ENCODE measurements at regions not wholly inside any gene's neighbourhood (a gene's known extent, or its start where the extent isn't known, plus 50 kb on each side); places are given as distances from the start of the nearest gene placed in this dataset.

DNA sequence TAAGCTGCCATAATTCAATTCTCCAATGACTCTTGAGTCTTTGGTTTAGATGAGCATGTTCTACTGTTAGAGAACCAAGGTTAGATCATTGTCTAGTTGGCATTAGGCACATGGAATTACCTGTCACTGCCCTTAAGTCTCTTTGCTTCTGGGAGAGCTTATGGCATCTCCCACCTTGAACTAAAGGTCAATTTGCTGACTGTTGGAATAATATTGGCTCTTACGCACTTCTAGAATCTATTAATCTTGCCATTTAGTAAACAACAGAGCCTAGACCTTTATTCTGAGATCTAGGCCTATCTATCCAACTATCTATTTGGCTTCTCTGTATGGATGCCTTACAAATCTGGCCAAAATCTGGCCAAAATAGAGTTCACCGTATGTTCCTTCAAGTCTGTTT is 232.0 kb downstream of the STK31 start:
- DNase-seq (ENCODE audit: low read depth, low spot score): no peak
- TF ChIP-seq, protein P1, sequence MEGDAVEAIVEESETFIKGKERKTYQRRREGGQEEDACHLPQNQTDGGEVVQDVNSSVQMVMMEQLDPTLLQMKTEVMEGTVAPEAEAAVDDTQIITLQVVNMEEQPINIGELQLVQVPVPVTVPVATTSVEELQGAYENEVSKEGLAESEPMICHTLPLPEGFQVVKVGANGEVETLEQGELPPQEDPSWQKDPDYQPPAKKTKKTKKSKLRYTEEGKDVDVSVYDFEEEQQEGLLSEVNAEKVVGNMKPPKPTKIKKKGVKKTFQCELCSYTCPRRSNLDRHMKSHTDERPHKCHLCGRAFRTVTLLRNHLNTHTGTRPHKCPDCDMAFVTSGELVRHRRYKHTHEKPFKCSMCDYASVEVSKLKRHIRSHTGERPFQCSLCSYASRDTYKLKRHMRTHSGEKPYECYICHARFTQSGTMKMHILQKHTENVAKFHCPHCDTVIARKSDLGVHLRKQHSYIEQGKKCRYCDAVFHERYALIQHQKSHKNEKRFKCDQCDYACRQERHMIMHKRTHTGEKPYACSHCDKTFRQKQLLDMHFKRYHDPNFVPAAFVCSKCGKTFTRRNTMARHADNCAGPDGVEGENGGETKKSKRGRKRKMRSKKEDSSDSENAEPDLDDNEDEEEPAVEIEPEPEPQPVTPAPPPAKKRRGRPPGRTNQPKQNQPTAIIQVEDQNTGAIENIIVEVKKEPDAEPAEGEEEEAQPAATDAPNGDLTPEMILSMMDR (IDR thresholded peaks at IDR 0.05; ENCODE audit: low read depth, low read length): no peak
- in situ Hi-C loops (cut with HindIII; ENCODE audit: low sequenced_read_pairs): no loop called here

DNA sequence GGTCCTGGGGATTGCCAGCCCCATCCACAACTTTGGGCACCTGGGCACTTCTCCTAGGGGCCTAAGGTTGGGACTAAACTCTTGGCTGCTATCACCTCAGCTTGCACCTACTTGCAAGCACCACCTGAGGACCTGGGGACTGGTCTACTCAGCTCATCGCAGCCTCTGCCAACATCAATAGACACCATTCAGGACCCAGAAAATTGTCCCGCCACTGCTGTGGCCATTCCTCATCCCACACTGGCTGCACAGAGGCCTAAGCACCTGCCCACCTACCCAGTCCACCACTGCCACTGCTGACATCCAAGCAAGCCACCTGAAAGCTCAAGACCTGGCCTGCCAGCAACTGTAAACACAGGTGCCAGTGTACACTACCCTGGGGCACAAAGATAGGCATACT is 234.1 kb downstream of the STK31 start:
- no peak for DNase-seq (ENCODE audit: low read depth, low spot score)
- H3K4me3 ChIP-seq (ENCODE audit: low read depth, low read length): no peak overlapping the region
- in situ Hi-C loops (cut with HindIII; ENCODE audit: low sequenced_read_pairs): no loop called here
- TF ChIP-seq, protein P1 (IDR thresholded peaks at IDR 0.05; ENCODE audit: low read depth, low read length): no peak

More for the DNA sequence above, 232.0 kb downstream of the STK31 start:
- no peak overlapping the region for H3K4me3 ChIP-seq (ENCODE audit: low read depth, low read length)

DNA sequence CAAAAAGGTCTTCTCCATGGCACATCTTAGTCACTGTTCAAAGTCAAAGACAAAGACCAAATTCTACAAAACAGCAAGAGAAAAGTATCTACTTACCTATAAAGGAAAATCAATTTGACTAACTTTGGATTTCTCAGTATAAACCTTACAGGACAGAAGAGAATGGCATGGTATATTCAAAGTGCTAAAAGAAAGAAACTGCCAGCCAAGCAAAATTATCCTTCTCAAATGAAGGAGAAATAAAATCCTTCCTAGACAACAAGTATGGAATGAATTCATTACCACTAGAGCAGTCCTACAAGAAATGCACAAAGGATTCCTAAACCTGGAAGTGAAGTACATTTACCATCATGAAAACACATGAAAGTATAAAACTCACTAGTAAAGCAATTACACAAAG is 235.5 kb downstream of the STK31 start:
- TF ChIP-seq, protein P1 (IDR thresholded peaks at IDR 0.05; ENCODE audit: low read depth, low read length): no peak
- no peak for DNase-seq (ENCODE audit: low read depth, low spot score)
- no peak overlapping the region for H3K4me3 ChIP-seq (ENCODE audit: low read depth, low read length)
- in situ Hi-C loops (cut with HindIII; ENCODE audit: low sequenced_read_pairs): no loop called here

DNA sequence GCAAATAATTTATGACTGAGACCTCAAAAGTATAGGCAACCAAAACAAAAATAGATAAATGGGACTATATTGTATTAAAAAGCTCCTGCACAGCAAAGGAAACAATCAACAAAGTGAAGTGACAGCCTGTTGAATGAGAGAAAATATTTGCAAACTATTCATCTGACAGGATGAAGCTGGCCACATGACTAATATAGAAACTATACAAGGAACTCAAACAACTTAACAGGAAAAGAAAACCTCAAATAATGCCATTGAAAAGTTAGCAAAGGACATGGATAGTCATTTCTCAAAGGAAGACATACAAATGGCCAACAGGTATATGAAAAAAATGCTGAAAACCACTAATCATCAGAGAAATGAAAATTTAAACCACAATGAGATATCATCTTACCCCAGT is 245.1 kb downstream of the STK31 start:
- in situ Hi-C loops (cut with HindIII; ENCODE audit: low sequenced_read_pairs): no loop called here
- H3K4me3 ChIP-seq (ENCODE audit: low read depth, low read length): no peak overlapping the region
- TF ChIP-seq, protein P1 (IDR thresholded peaks at IDR 0.05; ENCODE audit: low read depth, low read length): no peak
- DNase-seq (ENCODE audit: low read depth, low spot score): peak; percentile 3

DNA sequence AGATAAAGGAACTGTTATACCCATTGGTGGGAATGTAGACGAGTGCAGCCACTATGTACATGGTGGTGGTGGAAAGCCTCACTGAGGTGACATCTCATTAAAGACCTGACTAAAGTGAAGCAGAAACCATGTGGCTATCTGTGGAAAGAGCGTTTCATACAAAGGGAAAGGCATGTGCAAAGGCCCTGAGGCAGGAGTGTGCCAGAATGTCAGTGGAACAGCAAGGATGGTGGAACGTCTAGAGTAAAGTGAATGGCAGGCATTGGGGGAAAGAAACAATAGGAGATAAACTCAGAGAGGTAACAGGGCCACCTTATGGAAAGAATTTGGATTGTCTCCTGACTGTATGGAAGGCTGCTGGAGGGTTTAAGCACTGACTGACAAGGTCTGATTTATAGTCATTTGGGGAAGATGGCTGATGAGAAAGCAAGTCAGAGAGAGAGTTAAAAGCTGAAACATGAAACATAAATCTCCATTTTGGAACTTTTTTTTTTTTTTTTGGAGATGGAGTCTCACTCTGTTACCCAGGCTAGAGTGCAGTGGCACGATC is 245.7 kb downstream of the STK31 start:
- no peak for DNase-seq (ENCODE audit: low read depth, low spot score)
- H3K4me3 ChIP-seq (ENCODE audit: low read depth, low read length): no peak overlapping the region
- in situ Hi-C loops (cut with HindIII; ENCODE audit: low sequenced_read_pairs): no loop called here
- TF ChIP-seq, protein P1 (IDR thresholded peaks at IDR 0.05; ENCODE audit: low read depth, low read length): no peak

DNA sequence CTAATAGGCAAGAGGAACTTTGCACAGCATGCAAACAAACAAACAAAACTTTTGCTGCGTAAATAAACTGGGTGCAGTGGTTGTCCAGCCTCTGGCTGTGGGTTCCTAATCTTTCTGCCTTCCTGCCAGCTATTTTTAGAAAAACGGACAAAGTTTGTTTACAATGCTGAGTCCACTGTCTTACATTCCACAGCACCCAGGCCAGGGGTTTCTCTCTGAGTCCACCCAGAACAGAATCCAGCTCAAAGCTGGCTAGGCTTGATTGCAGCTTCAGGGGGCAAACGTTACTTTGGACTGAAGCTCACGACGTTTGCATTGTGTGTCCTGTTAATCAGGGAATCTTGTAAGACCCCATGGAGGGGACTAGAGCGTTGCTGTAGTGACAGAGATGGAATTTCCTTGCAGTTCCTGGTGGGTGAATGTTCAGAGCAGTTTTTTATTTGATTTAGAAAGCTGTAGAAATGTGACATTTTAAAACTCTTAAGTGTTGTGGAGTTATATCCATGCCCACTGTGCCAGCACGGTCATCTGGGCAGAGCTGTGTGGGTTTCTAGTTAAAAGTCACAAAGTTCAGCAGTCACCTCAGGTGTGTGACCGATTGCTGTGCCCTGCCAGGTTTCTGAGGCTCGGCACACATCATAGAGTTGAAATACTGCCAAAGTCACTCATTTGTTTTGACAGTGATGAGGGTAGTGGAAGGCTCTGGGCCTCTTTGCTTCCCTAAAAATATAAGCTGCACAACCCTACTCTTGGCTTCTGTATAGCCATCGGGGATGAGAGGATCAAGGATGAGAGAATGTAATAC is 247.0 kb downstream of the STK31 start:
- TF ChIP-seq, protein P1 (IDR thresholded peaks at IDR 0.05; ENCODE audit: low read depth, low read length): no peak
- in situ Hi-C loops (cut with HindIII; ENCODE audit: low sequenced_read_pairs): no loop called here
- DNase-seq (ENCODE audit: low read depth, low spot score): peak; percentile 10
- H3K4me3 ChIP-seq (ENCODE audit: low read depth, low read length): no peak overlapping the region
